Ishikawa (cell line): ENCODE measurements at regions not wholly inside any gene's neighbourhood (a gene's known extent, or its start where the extent isn't known, plus 50 kb on each side); places are given as distances from the start of the nearest gene placed in this dataset.

Source experiments
- CEBPB ChIP-seq: IDR thresholded peaks from 2 replicates; pipeline ENCODE4 v1.6.1; 2012
- FOXM1 ChIP-seq: IDR thresholded peaks from 2 replicates; pipeline ENCODE4 v1.6.1; 2012; ENCODE audit warnings: low read depth, borderline replicate concordance
- RAD21 ChIP-seq: IDR thresholded peaks from 2 replicates; pipeline ENCODE4 v1.6.1; 2012; ENCODE audit warnings: low read depth
- TAF1 ChIP-seq: IDR thresholded peaks from 2 replicates; pipeline ENCODE4 v1.6.1; 2012; ENCODE audit warnings: low read depth, mild to moderate bottlenecking
- ZBTB7A ChIP-seq: IDR thresholded peaks from 2 replicates; pipeline ENCODE4 v1.6.1; 2012; ENCODE audit warnings: low read depth

- TF ChIP-seq RAD21 = no peak
- TF ChIP-seq TAF1 = no peak
- TF ChIP-seq FOXM1 = no peak
- no peak for TF ChIP-seq ZBTB7A
- TF ChIP-seq CEBPB = no peak
These were observed 459.7 kb downstream of the EBF1 start for GRCh38 chr5:158639881-158640592.
